HG02981 (cell line): ENCODE measurements at regions not wholly inside any gene's neighbourhood (a gene's known extent, or its start where the extent isn't known, plus 50 kb on each side); places are given as distances from the start of the nearest gene placed in this dataset.

Experiments used
- ATAC-seq: cut with Tn5 transposase; IDR thresholded peaks from one replicate; pipeline ENCODE4 v1.9.1; 2021; ENCODE audit warnings: mild to moderate bottlenecking, moderate library complexity; ENCODE audit not compliant: unreplicated experiment

GRCh38 chr2:3071685-3072263, 305.8 kb downstream of the EIPR1 start:
- no peak for ATAC-seq

DNA sequence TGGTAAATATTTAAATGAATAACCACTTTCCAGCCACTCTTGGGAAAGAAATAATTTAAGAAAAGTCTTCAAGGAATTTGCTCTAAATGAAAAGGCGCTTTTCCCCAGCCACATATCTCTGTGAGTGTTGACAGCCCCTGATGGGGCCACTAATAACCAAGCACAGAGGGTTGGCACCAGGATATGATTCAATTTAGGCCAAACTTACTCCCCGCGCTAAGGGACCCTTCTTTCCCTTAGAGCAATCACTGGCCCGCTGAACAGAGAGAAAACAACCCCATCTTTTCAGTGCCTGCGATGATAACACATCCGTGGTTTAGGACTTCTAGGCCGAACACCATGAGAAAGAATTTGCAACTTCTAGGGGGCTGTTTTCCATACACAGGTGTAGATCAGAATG, 310.8 kb downstream of the EIPR1 start:
- no peak for ATAC-seq

- ATAC-seq = no peak
Measured at GRCh38 chr2:3065928-3066327, 311.7 kb downstream of the EIPR1 start.

DNA sequence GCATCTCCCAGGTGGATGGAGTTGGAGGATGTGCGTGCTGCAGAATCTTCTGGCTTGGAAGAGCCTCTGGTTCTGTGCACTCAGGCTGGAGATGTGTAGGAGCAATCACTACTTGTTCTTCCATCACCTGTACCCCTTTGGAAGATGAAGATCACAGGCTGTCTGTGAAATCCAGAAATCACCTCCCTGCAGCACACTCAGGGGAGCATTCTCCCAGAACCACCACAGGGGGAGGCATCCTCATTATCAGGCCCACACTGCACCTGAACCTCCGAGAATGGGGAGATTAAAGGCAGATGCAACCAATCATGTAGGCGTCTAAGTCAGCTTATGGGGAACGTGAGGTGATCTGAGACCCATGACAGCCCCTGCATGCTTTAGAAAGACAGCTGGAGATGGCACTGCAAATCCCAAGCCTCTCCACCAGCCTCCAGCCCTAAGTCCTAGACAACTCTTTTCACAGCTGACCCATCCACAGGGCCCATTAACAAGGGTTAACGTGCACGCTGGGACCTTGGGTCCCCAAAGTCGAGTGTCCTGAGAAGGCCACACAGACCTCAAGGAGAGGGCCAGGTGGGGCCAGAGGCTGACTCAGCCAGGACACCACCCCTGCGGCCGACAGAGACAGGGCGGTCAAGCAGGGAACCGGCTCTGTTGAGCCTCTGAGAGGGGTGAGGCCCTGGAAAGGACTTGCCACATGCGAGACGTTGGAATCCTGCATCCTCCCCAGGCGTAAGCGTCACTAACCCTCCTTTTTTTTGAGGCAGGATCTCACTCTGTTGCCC, 314.9 kb downstream of the EIPR1 start:
- ATAC-seq = no peak

DNA sequence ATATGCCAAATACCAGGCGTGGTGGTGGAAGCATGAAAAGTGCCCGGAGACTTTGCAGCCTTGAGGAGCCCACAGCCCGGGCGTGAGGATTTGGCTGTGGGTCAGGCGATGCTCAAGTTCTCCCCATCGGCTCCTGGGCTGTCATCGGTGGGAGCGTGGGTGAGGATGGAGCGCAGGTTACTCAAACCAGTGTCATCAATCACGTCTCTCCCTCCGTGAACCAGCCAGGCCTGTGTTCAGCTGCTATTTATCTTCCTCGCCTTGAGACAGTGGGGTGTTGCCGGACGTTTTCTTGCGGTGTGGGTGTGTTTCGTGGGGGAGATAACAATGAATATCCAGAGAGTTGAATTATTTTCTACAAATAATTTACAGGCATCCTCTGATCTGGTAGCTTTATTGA, 317.6 kb downstream of the EIPR1 start:
- ATAC-seq = no peak

DNA sequence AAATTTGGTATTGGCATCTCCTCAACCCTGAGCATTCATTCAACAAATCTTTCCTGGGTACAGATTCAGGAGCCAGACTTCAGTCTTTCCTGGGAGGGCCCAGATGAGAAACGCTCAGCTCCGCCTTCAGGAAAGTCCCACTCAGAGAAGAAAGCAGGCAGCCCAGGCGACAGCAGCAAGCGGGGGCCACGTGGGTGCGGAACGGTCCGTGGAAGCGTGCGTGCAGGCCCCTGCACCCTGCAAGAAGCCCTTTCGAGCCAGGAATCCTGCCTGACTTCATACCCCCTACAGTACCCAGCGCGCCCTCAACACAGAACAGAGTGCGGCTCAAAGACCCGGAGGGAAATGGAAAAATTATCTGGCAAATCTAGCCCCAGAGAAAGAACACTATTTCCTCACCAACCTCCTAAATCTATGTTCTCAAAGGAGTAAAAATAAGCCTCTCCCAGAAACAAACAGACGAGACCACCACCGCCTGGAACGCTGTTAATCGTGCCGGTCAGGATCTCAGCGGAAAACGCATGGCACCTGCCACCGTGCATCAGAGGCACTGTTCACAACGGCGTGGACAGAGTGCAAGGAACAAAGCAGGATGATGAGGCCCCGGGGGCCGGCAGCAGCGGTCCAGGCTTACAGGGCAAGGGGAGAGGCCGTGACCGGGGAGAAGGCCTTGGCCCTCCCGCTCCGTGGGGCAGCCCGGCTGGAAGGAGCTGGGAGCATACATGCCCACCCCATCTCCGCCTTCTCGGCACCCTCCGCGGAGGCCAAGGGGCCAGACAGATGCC, 318.3 kb downstream of the EIPR1 start:
- ATAC-seq = no peak

DNA sequence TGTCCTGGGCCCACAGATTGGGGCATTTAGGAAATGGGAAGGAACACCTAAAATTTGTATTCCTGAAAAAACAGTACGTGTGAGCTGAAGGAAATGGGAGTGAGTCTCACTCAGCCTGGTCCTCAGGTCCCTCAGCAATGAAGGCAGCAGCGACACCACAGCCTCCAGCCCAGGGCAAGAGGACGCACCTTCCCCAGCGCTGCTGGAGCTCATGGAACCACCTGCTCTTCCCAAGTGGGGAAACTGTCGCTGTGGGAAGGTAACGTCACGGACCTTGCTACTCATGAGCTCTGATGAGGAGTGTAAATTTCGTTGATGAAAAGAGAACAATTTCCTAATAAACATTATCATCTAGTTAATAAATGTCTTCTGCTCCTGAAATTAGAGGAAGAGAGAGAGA, 323.6 kb downstream of the EIPR1 start:
- no peak for ATAC-seq

- no peak for ATAC-seq
Measured at GRCh38 chr2:3051266-3051665, 326.4 kb downstream of the EIPR1 start.

DNA sequence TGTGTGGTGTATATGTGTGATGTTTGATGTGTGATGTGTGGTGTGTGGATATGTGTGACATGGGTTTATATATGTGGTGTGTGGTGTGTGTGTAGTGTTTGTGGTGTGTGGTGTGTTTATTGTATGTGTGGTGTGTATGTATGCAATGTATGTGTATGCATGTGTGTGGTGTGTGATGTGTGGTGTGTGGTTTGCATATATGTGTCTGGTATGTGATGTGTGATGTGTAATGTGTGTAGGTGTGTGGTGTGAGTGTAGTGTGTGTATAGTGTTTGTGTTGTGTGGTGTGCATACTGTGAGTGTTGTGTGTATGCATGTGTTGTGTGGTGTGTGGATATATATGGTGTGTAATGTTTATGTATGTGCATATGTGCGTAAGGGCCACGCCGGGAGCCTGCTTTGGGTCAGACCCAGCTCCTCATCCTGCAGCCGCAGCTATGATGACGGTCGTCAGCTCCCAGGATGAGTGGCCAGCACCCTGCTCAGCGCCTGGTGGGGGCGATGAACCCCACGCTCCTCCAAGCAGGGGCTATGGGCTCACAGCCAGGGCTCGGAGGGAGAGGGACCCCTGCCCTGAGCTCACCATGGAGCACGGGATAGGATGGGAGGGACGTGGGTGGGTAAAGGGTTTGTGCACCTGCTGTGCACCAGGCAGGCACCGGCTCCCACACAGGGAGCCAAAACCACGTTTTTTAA, 331.3 kb downstream of the EIPR1 start:
- no peak for ATAC-seq

DNA sequence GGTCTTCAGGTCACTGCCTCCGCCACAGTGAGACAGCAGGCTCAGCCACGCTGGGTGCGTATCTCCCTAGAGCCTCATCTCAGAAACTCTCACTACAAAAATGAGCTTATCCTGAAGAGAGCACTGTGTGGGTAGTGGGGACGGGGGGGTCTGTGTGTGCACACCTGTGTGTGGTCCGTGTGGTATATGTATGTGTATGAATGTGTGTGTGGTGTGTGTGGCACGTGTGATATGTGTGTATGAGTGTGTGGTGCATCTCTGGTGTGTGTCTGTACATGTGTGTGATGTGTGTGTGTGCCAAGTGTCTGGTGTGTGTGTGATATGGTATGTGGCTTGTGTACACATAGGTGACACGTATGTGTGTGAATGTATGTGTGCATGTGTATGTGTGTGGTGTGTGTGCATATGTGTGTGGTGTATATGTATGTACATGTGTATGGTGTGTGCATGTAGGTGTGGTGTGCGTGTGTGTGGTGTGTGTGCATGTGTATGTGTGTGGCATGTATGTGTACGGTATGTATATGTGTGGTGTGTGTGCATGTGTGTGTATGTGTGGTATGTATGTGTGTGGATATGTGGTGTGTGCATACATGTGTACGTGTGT, 332.2 kb downstream of the EIPR1 start:
- ATAC-seq = no peak

DNA sequence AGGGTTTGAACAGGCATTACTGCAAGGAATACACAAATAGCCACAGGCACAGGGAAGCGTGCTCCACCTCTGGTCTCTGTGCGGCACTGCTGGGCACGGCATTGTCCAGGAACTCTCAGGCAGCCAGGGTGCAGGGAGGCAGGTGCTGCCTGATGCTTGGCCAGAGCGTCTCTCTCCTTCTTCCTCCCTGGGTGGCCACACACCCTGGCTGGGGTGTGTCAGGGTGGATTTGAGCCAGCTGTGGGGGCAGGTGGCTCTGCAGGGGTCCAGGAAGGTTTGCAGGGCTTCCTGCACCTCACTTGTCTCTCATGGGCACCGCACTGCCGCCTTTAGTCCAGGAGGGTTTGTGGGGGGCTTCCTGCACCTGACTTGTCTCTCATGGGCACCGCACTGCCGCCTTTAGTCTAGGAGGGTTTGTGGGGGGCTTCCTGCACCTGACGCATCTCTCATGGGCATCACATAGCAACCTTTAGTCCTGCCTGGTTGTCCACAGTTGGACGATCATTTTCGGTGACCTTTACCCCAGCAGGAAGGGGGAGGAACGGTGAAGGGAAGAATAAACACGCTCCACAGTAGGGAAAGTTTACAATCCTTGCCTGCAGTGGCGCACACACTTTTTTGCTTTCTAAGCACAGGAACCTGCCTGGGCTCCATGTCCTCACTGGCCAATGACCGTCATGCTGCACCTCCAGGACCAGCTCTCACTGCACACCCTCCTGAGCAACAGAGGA, 332.9 kb downstream of the EIPR1 start:
- no peak for ATAC-seq

DNA sequence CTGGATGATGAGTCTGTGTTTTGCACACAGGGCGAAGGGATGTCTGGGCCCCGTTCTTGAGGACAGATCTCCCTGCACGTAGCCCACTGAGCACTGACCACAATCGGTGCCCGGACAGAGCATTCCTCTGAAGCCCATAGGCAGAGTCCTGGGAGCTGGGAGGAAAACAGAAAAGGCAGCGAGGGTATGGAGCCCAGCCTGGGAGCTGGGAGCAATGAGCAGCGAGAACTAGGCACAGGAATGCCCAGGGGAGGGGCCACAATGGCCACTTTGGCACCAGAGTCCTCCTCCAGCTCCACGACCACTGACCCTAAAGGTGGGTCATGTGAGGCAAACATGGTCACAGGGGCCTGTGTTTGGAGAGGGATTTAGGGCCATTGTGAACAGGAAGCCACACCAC, 333.9 kb downstream of the EIPR1 start:
- ATAC-seq = no peak

DNA sequence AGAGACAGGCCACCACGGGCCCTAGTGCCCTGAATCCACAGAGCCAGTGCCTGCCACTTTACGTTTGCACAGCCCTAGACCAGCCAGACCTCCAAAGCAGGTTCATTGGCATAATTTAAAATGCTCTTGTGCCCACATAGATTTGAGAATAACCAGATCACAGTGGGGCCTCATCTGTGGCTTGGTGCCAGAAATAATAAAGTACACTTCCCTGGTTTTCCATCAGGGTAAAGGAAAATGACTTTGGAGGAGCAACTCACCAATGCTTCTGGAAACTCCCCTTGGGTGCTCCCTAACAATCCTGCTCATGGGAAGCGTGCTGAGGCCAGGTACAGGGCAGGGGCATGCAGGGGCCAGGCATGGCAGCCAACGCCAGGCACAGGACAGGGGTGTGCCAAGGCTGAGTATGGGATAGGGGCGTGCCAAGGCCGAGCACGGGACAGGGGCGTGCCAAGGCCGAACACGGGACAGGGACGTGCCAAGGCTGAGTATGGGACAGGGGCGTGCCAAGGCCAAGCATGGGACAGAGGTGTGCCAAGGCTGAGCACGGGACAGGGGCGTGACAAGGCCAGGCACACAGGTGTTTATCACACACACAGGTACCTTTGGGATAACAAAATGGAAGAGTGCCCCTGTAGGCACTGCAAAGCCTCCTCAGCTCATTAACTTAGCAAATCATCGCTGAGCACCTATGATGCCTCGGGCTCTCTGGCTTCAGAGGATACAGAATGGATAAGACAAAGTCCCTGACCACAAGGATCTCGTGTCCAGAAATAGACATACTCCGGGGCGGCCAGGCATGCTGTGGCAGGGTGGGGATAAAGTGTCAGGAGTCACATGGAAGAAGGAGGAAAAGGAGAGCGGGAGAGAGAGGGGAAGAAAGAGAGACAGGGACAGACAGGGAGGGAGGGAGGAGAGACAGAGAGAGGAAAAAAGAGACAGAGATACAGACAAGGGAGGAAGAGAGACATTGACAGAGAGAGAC, 334.7 kb downstream of the EIPR1 start:
- ATAC-seq = no peak

DNA sequence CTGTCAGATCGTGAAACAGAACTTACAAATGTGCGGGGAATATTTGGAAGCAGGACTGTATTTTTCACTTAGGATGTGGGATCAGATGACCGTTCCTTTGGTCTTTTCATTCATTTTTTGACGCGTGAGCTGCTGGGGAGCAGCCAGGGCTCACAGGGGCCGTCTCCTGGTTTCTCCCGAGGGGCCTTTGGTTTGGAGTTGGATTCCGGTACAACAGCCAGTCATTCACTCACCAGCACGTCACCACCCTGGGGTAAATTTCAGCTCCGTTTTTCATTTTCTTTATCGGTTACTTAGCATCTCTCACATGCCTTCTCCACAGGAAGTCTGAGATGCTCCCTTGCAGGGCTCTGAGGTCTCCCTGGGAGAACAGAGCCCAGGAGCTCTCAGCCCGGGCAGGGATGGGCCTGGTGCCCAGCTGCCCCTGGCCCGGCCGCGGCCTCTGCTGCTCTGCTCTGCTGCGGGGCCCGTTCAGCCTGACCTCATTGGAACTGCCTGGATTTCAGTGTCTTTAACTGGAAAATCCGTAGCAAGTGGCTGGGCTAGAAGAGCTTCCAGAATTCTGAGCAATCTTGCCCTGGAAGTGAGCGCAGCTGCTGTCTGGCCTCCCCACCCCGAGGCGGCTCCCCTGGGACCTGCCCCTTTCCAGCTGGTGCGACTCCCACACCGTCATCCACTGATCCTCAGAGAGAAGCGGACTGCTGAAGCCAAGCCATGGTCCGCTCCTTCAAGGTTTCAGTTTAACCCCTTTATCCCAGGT, 335.6 kb downstream of the EIPR1 start:
- no peak for ATAC-seq

DNA sequence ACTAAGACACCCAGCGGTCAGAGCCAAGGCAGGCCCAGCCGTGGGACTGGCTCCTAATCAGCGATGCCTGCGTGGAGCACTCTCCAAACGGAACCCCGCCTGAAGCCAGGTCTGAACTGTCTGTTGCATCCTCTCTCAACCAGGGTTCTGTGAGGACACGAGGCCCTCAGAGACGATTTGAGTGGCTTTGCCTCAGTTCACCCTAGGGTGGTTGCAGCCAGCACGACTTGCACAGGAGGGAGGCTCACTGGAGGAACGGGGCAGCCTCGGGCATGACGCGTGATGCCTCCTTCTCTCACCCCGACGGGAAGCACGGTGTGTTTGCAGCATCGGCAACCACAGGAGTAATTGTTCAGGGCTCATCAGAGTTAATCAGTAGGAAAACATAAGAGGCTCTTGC, 336.4 kb downstream of the EIPR1 start:
- ATAC-seq = no peak

GRCh38 chr2:3040496-3041140, 337.0 kb downstream of the EIPR1 start:
- ATAC-seq = no peak

GRCh38 chr2:3040066-3040428, 337.6 kb downstream of the EIPR1 start:
- ATAC-seq = no peak
